Activated CD4-positive, alpha-beta T cell treated with anti-CD3 and anti-CD28 coated beads, Interleukin-2, amount 50 U/mL, for 24 hours (primary cell): ENCODE measurements at regions not wholly inside any gene's neighbourhood (a gene's known extent, or its start where the extent isn't known, plus 50 kb on each side); places are given as distances from the start of the nearest gene placed in this dataset.

Experiments
- DNase-seq, 2 donors: peaks; one replicate each; pipeline ENCODE4 v3.0.0-alpha.2; 2020; ENCODE audit warnings: low read depth in 1 of 2, low spot score in 1 of 2

DNA sequence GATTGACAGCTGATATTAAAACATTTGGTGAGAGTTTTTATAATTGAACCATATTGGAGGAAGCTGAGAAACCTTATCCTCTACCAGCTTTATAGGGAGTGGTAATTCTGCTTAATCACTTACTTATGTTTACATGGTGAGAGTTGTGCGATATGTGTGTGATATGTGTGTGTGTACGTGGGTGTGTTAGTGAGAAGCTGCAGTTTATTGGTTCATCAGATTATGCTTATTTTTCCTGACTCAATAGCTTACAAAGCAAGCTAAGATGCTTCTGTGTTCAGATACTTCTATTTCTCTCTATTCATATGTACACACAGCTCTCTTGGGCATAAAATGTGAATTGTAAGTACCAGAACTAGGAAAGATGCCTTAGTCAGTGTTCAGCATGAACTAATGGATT is 343.7 kb downstream of the GRIA2 start:
- DNase-seq: no peak

DNA sequence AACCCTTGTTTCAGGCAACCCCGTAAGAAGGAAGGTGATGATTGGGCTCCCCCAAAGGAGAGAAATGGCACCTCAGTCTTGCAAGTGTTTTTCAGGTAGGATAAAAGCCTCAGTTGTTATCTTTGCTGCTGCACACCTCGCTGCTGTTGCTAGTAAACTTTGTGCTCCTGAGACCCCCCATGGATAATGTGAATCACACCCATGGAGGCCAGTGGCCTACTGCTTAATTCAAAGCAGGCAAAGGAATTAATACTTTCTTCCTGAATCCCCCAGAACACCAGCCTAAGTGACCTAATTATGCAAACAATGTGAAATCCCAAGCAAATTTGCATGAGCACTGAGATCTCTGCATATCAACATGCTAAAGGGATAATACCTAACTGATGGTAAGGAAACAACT is 337.5 kb downstream of the GRIA2 start:
- no peak for DNase-seq

GRCh38 chr4:157550028-157550427 is 329.5 kb downstream of the GRIA2 start:
- no peak for DNase-seq

- DNase-seq: no peak
These were observed 307.4 kb downstream of the GRIA2 start for GRCh38 chr4:157527954-157528353.

DNA sequence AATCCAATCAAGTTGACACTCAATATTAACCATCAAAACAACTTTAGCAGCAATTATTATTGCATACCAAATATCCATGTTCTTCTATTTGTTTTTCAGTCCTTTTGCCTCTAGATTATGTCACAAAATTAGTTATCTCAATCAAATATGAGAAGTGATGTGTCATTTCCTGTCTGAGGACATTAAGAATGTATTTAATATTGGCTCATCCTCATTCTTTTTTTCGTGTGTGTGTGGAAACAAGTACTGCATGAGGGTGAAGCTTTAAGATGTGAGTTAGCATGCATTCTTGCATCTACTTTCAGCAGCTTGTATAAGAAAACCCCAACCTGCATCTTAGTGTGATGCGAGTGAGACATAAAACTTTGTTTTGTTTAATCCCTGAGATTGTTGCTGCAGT is 301.4 kb downstream of the GRIA2 start:
- DNase-seq: no peak

DNA sequence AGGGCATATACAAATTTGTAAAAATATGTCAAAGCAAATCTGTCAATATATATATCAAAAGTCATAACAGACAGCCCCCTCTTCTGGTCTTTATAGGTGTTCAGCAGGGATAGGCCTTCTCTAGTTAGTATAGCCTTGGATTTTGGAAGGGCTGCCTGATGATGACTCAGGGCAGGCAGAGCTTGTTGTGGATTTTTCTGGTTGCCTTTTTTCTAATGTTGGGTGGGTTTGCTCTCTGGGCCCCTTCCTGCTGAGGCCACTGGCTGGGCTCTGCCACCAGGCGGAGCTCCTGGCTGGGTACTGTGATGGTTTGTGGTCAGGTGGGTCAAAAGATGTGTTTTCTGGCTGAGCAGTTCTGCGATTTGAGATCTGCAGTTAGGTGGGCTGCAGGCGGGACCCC is 294.2 kb downstream of the GRIA2 start:
- no peak for DNase-seq

GRCh38 chr4:157509341-157509740 is 288.8 kb downstream of the GRIA2 start:
- DNase-seq: no peak

- no peak for DNase-seq
These were observed 282.1 kb downstream of the GRIA2 start for GRCh38 chr4:157502656-157503055.

GRCh38 chr4:157459785-157460184 is 239.3 kb downstream of the GRIA2 start:
- no peak for DNase-seq

DNA sequence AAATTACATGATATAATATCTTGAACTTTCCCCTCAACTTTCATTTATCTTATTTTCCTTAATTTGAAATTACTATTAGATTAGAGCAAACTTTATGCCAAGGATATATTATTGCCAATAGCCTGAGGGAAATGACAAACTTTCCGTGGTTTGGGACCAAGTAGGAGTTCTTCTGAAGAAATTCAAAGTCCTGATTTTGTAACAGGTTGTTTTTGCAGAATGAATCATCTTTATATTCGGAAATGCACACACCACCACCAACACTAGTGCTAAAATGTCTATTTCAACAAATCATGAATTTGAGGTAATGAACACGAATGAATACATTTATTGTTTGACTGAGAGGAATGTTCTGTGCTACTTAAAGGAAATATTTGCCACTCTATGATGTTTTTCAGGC is 226.7 kb downstream of the GRIA2 start:
- DNase-seq: no peak

DNA sequence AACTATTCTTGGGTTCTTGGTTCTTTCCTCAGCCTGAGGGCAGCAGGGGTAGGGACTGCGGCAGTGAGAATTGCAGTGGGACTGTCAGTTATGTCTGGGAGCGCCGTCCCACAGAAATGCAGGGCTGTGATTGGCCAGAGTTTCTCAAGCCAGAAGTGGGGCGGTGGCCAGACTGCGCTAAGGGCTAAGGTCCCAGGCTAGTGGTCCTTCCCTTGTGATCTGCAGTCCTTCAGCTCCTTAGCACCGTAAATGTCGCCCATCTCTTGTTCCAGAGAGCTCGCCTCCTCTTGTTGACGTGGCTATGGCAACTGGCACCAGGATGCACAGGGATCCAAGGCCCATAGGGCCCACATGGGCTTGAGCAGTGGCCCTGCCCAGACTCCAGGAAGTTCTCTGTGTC is 223.5 kb downstream of the GRIA2 start:
- no peak for DNase-seq

DNA sequence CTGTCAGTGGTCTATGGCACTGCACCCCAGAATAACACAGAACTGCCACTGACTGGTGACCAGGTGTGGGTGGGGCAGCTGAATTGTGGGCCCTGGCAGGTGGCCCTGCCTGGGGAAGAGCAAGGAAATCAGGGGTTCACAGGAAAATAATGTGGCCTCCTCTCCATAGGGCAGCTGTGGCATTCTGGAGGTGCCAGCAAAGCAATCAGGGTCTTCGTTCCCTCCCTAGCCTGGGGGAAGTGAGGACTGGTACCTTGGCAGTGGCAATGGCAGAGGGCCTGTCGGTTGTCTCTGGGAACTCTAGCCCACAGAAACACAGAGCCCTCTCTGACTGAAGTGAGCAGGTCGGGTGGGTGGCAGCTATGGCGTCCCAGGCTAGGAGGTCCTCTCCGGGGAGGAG is 223.0 kb downstream of the GRIA2 start:
- DNase-seq: no peak

DNA sequence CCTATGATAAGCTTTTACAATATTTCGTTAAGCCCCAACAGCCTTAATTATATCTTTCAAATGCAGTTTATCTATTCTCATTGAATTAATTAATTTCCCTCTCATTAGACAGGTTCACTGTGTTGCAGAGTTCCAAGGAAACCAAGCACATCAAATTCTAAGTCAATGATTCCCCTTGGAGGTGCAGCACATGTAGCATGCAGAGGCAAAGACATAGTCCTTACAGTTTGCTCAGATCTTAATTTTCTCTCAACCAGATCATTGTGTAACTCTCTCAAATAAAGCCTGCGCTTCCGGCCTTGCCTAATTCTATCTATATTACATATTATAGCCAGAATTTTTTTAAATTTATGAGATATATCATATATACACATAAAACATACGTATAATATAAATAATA is 205.4 kb downstream of the GRIA2 start:
- DNase-seq: no peak

- no peak for DNase-seq
These were observed 203.0 kb downstream of the GRIA2 start for GRCh38 chr4:157423526-157424020.

GRCh38 chr4:157421365-157421764 is 200.8 kb downstream of the GRIA2 start:
- DNase-seq: no peak
